Karpas-422 (cell line): ENCODE measurements at regions not wholly inside any gene's neighbourhood (a gene's known extent, or its start where the extent isn't known, plus 50 kb on each side); places are given as distances from the start of the nearest gene placed in this dataset. TPM values are rescaled to one million over a fixed set of nuclear protein-coding genes. Genes with fewer than 3 reads are reported as not detected.

Source experiments
- DNase-seq: peaks from one replicate; pipeline ENCODE4 v3.0.0-alpha.2; 2015
- H2AFZ ChIP-seq: fragments of 200-600 bp; sonication (generic); 2 replicates; pipeline ENCODE4 v1.6.1; 2014; ENCODE audit warnings: antibody characterized with exemption, low read length, mixed read lengths
- H3K27ac ChIP-seq: fragments of 200-600 bp; sonication (generic); 2 replicates; pipeline ENCODE4 v1.5.1; 2014; ENCODE audit warnings: mild to moderate bottlenecking, low read length, moderate library complexity
- H3K27me3 ChIP-seq: fragments of 200-600 bp; sonication (generic); 2 replicates; pipeline ENCODE4 v1.6.1; 2014; ENCODE audit warnings: low read length, mixed read lengths
- H3K36me3 ChIP-seq: fragments of 200-600 bp; sonication (generic); 2 replicates; pipeline ENCODE4 v1.6.1; 2014; ENCODE audit warnings: low read length, mixed read lengths; ENCODE audit not compliant: insufficient read depth
- H3K4me1 ChIP-seq: fragments of 200-600 bp; sonication (generic); 2 replicates; pipeline ENCODE4 v1.6.1; 2014; ENCODE audit warnings: mild to moderate bottlenecking, low read length, mixed read lengths
- H3K4me2 ChIP-seq: fragments of 200-600 bp; sonication (generic); 2 replicates; pipeline ENCODE4 v1.6.1; 2014; ENCODE audit warnings: low read length, low read depth, mild to moderate bottlenecking; ENCODE audit not compliant: poor library complexity, severe bottlenecking
- H3K4me3 ChIP-seq: fragments of 200-600 bp; sonication (generic); 2 replicates; pipeline ENCODE4 v1.5.1; 2014; ENCODE audit warnings: mild to moderate bottlenecking, antibody characterized with exemption, low read length, mixed read lengths
- H3K79me2 ChIP-seq: fragments of 200-600 bp; sonication (generic); 2 replicates; pipeline ENCODE4 v1.6.1; 2014; ENCODE audit warnings: mild to moderate bottlenecking, low read length, mixed read lengths
- H3K9ac ChIP-seq: fragments of 200-600 bp; sonication (generic); 2 replicates; pipeline ENCODE4 v1.6.0; 2014; ENCODE audit warnings: low read length
- H3K9me2 ChIP-seq: fragments of 200-600 bp; sonication (generic), shearing (Covaris generic); replicated peaks from 2 replicates; pipeline ENCODE4 v1.6.0; 2014; ENCODE audit warnings: mild to moderate bottlenecking, low read length, moderate library complexity; ENCODE audit not compliant: insufficient read depth
- H3K9me3 ChIP-seq: fragments of 300-700, 200-600 bp; sonication (generic); 2 replicates; pipeline ENCODE4 v1.6.1; 2014; ENCODE audit warnings: low read length, mixed read lengths
- H4K20me1 ChIP-seq: fragments of 200-600 bp; sonication (generic); 2 replicates; pipeline ENCODE4 v1.6.1; 2014; ENCODE audit warnings: mild to moderate bottlenecking, antibody characterized with exemption, low read length, low read depth; ENCODE audit not compliant: insufficient read depth
- small RNA-seq: library from RNA; depleted of rRNA; stranded (forward); fragments of <200 nt; gene quantifications from one replicate; pipeline ENCODE3, GENCODE V24; 2014

GRCh38 chr18:55031164-55031563 lies 71.9 kb upstream of the CCDC68 start:
- Histone ChIP-seq H2AFZ (no peak overlapping the region), H3K4me1 (no peaks in the 10 kb centered on the region), H4K20me1 (no peaks in the 10 kb centered on the region), H3K4me3 (no peak overlapping the region), H3K9me2 (no peaks in the 10 kb centered on the region), H3K9me3 (no peaks in the 10 kb centered on the region), H3K4me2 (no peak overlapping the region), H3K9ac (no peak overlapping the region), H3K79me2 (no peaks in the 10 kb centered on the region), H3K27me3 (no peaks in the 10 kb centered on the region), H3K27ac (no peak overlapping the region), H3K36me3 (no peaks in the 10 kb centered on the region)
- DNase-seq = no peak

GRCh38 chr18:55024564-55024963 lies 65.3 kb upstream of the CCDC68 start:
- Histone ChIP-seq H3K9ac (no peak overlapping the region), H3K36me3 (no peaks in the 10 kb centered on the region), H3K27me3 (no peaks in the 10 kb centered on the region), H4K20me1 (no peaks in the 10 kb centered on the region), H2AFZ (no peak overlapping the region), H3K4me2 (no peak overlapping the region), H3K4me1 (no peaks in the 10 kb centered on the region), H3K4me3 (no peak overlapping the region), H3K9me3 (no peaks in the 10 kb centered on the region), H3K27ac (no peak overlapping the region), H3K79me2 (no peaks in the 10 kb centered on the region), H3K9me2 (no peaks in the 10 kb centered on the region)
- no peak for DNase-seq

GRCh38 chr18:55018602-55019001 lies 59.3 kb upstream of the CCDC68 start:
- Histone ChIP-seq H2AFZ (no peak overlapping the region), H3K27me3 (no peaks in the 10 kb centered on the region), H3K4me3 (no peak overlapping the region), H3K9me2 (no peaks in the 10 kb centered on the region), H3K36me3 (no peaks in the 10 kb centered on the region), H3K4me1 (no peaks in the 10 kb centered on the region), H3K9me3 (no peaks in the 10 kb centered on the region), H3K79me2 (no peaks in the 10 kb centered on the region), H3K27ac (no peak overlapping the region), H3K4me2 (no peak overlapping the region), H4K20me1 (no peaks in the 10 kb centered on the region), H3K9ac (no peak overlapping the region)
- no peak for DNase-seq

GRCh38 chr18:55014095-55014494 lies 54.8 kb upstream of the CCDC68 start:
- Histone ChIP-seq H3K79me2 (no peaks in the 10 kb centered on the region), H3K9ac (no peak overlapping the region), H3K9me2 (no peaks in the 10 kb centered on the region), H3K27me3 (no peaks in the 10 kb centered on the region), H2AFZ (no peak overlapping the region), H3K4me2 (no peak overlapping the region), H3K4me1 (no peaks in the 10 kb centered on the region), H4K20me1 (no peaks in the 10 kb centered on the region), H3K9me3 (no peaks in the 10 kb centered on the region), H3K36me3 (no peaks in the 10 kb centered on the region), H3K27ac (no peak overlapping the region), H3K4me3 (no peak overlapping the region)
- DNase-seq = no peak

- Histone ChIP-seq H3K79me2 (no peaks in the 10 kb centered on the region), H3K9ac (no peak overlapping the region), H4K20me1 (no peaks in the 10 kb centered on the region), H3K9me2 (no peaks in the 10 kb centered on the region), H3K4me2 (no peak overlapping the region), H3K27ac (no peak overlapping the region), H3K27me3 (no peaks in the 10 kb centered on the region), H3K9me3 (no peaks in the 10 kb centered on the region), H3K36me3 (no peaks in the 10 kb centered on the region), H2AFZ (no peak overlapping the region), H3K4me3 (no peak overlapping the region), H3K4me1 (no peaks in the 10 kb centered on the region)
- DNase-seq = no peak
Observed at GRCh38 chr18:55013685-55014084, 54.4 kb upstream of the CCDC68 start.

- Histone ChIP-seq H4K20me1 (no peaks in the 10 kb centered on the region), H3K9me2 (no peaks in the 10 kb centered on the region), H3K27ac (no peak overlapping the region), H2AFZ (no peak overlapping the region), H3K9me3 (no peaks in the 10 kb centered on the region), H3K36me3 (no peaks in the 10 kb centered on the region), H3K4me3 (no peak overlapping the region), H3K79me2 (no peaks in the 10 kb centered on the region), H3K27me3 (no peaks in the 10 kb centered on the region), H3K9ac (no peak overlapping the region), H3K4me2 (no peak overlapping the region), H3K4me1 (no peaks in the 10 kb centered on the region)
- DNase-seq = no peak
Observed at GRCh38 chr18:55013086-55013485, 53.8 kb upstream of the CCDC68 start.

GRCh38 chr18:55012008-55012407 lies 52.7 kb upstream of the CCDC68 start:
- no peaks in the 10 kb centered on the region for H3K4me1 ChIP-seq

More at GRCh38 chr18:55012008-55012407, 52.7 kb upstream of the CCDC68 start:
- Histone ChIP-seq H3K36me3 (no peaks in the 10 kb centered on the region), H3K9me3 (no peaks in the 10 kb centered on the region), H2AFZ (no peak overlapping the region), H3K27ac (no peak overlapping the region), H3K27me3 (no peaks in the 10 kb centered on the region), H3K9me2 (no peaks in the 10 kb centered on the region), H4K20me1 (no peaks in the 10 kb centered on the region), H3K4me2 (no peak overlapping the region), H3K79me2 (no peaks in the 10 kb centered on the region), H3K4me3 (no peak overlapping the region), H3K9ac (no peak overlapping the region)
- DNase-seq = no peak

Small RNAs in the stretch of these regions (small RNA-seq; reads per million reads assigned to genes)
- not detected for gene RNA5SP459
